ENCODE measurements at regions not wholly inside any gene's neighbourhood (a gene's known extent, or its start where the extent isn't known, plus 50 kb on each side); places are given as distances from the start of the nearest gene placed in this dataset.

DNA sequence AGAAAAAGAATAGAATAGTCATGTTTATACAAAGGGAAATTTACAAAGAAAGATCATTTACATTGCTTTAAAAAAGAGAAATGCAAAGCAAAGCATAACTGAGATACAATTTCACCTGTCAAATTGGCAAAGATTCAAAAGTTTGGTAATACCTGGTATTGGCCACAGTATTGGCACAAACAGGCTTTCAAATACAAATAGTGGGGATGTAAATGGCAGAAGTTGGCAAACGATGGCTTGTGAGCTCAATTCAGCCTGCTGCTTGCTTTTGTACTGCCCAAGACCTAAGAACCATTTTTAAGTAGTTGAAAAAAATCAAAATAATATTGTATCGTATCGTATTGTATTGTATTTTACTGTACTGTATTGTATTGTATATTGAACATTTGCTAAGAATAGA is 194.5 kb upstream of the JAG1 start:
- no peak for DNase-seq (ENCODE audit: low spot score)
- ChIA-PET CTCF (no interaction called here), POLR2A (no interaction called here)
- no peak for TF ChIP-seq NR2C2 (CRISPR knock-in tag; IDR thresholded peaks at IDR 0.05)
- TF ChIP-seq ZNF121 (CRISPR knock-in tag; IDR thresholded peaks at IDR 0.05) = no peak
- TF ChIP-seq ZNF219 (CRISPR knock-in tag; IDR thresholded peaks at IDR 0.05; ENCODE audit: borderline replicate concordance) = no peak
- no peak for TF ChIP-seq TEAD4 (CRISPR knock-in tag; IDR thresholded peaks at IDR 0.05)
- TF ChIP-seq SP1 (CRISPR knock-in tag; conservative IDR thresholded peaks at IDR 0.05) = no peak
- no peak for TF ChIP-seq EMX1 (CRISPR knock-in tag; IDR thresholded peaks at IDR 0.05)
- TF ChIP-seq ZNF263 (CRISPR knock-in tag; IDR thresholded peaks at IDR 0.05; ENCODE audit: low read depth) = no peak
- Mint-ChIP-seq H3K27ac (no peak overlapping the region), H3K36me3 (no peaks in the 10 kb centered on the region), H3K27me3 (ENCODE audit: low read depth) (peaks cover 2% of the 10 kb centered on the region; the same call in 1 of the 2 replicates), H3K9me3 (no peaks in the 10 kb centered on the region), H3K4me3 (no peak overlapping the region), H3K4me1 (peaks cover 9% of the 10 kb centered on the region)
- no peak for ATAC-seq

DNA sequence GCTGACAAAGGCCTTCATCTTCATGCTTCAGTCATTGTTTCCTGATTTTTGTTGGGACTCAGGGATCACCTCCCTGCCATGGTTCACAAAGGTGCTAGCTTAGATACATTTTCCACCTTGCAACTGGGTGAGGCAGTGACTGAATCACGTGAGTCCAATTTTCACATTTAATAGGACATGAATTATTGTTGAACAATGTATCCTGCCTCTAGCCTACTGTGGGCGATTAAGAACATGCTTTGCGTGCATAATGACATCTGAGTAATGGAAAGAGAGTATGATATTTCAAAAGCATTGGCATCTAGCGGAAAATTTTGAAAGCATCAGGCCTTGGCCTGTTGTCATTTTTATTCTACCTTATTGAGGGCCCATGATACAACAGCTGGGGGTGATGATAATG is 199.2 kb upstream of the JAG1 start:
- TF ChIP-seq, protein P1, sequence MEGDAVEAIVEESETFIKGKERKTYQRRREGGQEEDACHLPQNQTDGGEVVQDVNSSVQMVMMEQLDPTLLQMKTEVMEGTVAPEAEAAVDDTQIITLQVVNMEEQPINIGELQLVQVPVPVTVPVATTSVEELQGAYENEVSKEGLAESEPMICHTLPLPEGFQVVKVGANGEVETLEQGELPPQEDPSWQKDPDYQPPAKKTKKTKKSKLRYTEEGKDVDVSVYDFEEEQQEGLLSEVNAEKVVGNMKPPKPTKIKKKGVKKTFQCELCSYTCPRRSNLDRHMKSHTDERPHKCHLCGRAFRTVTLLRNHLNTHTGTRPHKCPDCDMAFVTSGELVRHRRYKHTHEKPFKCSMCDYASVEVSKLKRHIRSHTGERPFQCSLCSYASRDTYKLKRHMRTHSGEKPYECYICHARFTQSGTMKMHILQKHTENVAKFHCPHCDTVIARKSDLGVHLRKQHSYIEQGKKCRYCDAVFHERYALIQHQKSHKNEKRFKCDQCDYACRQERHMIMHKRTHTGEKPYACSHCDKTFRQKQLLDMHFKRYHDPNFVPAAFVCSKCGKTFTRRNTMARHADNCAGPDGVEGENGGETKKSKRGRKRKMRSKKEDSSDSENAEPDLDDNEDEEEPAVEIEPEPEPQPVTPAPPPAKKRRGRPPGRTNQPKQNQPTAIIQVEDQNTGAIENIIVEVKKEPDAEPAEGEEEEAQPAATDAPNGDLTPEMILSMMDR (IDR thresholded peaks at IDR 0.05) = no peak
- TF ChIP-seq JAZF1 (CRISPR knock-in tag; IDR thresholded peaks at IDR 0.05) = no peak
- TF ChIP-seq SOX15 (CRISPR knock-in tag; IDR thresholded peaks at IDR 0.05) = no peak
- TF ChIP-seq, protein P2, sequence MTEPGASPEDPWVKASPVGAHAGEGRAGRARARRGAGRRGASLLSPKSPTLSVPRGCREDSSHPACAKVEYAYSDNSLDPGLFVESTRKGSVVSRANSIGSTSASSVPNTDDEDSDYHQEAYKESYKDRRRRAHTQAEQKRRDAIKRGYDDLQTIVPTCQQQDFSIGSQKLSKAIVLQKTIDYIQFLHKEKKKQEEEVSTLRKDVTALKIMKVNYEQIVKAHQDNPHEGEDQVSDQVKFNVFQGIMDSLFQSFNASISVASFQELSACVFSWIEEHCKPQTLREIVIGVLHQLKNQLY (CRISPR knock-in tag; IDR thresholded peaks at IDR 0.05) = no peak
- no peak for TF ChIP-seq E2F1 (CRISPR knock-in tag; IDR thresholded peaks at IDR 0.05)
- no peak for TF ChIP-seq RORB (CRISPR knock-in tag; IDR thresholded peaks at IDR 0.05)
- TF ChIP-seq ZNF219 (CRISPR knock-in tag; IDR thresholded peaks at IDR 0.05; ENCODE audit: borderline replicate concordance) = no peak
- no peak for TF ChIP-seq FOXP4 (CRISPR knock-in tag; IDR thresholded peaks at IDR 0.05)
- no peak for TF ChIP-seq OVOL2 (CRISPR knock-in tag; IDR thresholded peaks at IDR 0.05; ENCODE audit: borderline replicate concordance)
- CTCF ChIA-PET = no interaction called here
- no peak overlapping the region for H3K27ac Mint-ChIP-seq

DNA sequence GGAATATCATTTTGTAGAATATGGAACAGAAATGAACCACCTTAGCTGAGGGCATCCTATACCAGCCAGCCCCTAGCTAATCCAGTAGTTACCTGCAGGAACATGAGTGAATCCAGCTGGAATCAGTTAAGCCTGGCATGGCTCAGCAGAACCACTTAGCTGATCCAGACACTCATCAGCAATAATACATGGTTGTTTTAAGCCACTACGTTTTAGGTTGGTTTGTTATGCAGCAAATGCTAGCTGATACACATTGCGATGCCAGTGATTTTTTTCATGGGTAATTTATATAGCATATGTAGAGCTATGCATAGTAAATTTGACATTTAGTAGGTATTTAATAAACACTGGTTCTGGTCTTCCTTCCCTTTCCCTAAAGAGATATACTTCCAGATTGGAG is 201.9 kb upstream of the JAG1 start:
- peaks cover 13% of the 10 kb centered on the region for H3K9me3 Mint-ChIP-seq
- CTCF ChIA-PET = no interaction called here
- no peak for DNase-seq (ENCODE audit: low spot score)

More for the DNA sequence above, 199.2 kb upstream of the JAG1 start:
- H3K4me3 Mint-ChIP-seq = no peak overlapping the region
- no peaks in the 10 kb centered on the region for H3K27me3 Mint-ChIP-seq (ENCODE audit: low read depth)
- H3K36me3 Mint-ChIP-seq = no peaks in the 10 kb centered on the region
- peaks cover 13% of the 10 kb centered on the region for H3K9me3 Mint-ChIP-seq
- H3K4me1 Mint-ChIP-seq = no peaks in the 10 kb centered on the region
- POLR2A ChIA-PET = no interaction called here
- DNase-seq (ENCODE audit: low spot score) (no peak), ATAC-seq (no peak)

More for the DNA sequence above, 201.9 kb upstream of the JAG1 start:
- no peaks in the 10 kb centered on the region; the same call in 1 of the 2 replicates for H3K27me3 Mint-ChIP-seq (ENCODE audit: low read depth)
- H3K4me1 Mint-ChIP-seq = peaks cover 3% of the 10 kb centered on the region
- H3K36me3 Mint-ChIP-seq = no peaks in the 10 kb centered on the region
- POLR2A ChIA-PET = no interaction called here
- TF ChIP-seq, protein P3, sequence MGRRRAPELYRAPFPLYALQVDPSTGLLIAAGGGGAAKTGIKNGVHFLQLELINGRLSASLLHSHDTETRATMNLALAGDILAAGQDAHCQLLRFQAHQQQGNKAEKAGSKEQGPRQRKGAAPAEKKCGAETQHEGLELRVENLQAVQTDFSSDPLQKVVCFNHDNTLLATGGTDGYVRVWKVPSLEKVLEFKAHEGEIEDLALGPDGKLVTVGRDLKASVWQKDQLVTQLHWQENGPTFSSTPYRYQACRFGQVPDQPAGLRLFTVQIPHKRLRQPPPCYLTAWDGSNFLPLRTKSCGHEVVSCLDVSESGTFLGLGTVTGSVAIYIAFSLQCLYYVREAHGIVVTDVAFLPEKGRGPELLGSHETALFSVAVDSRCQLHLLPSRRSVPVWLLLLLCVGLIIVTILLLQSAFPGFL (CRISPR knock-in tag; IDR thresholded peaks at IDR 0.05; ENCODE audit: borderline replicate concordance) = no peak
- TF ChIP-seq, protein P4, sequence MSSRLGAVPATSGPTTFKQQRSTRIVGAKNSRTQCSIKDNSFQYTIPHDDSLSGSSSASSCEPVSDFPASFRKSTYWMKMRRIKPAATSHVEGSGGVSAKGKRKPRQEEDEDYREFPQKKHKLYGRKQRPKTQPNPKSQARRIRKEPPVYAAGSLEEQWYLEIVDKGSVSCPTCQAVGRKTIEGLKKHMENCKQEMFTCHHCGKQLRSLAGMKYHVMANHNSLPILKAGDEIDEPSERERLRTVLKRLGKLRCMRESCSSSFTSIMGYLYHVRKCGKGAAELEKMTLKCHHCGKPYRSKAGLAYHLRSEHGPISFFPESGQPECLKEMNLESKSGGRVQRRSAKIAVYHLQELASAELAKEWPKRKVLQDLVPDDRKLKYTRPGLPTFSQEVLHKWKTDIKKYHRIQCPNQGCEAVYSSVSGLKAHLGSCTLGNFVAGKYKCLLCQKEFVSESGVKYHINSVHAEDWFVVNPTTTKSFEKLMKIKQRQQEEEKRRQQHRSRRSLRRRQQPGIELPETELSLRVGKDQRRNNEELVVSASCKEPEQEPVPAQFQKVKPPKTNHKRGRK (CRISPR knock-in tag; IDR thresholded peaks at IDR 0.05; ENCODE audit: borderline replicate concordance) = no peak
- TF ChIP-seq ZNF396 (CRISPR knock-in tag; IDR thresholded peaks at IDR 0.05; ENCODE audit: borderline replicate concordance) (no peak), CREB1 (CRISPR knock-in tag; IDR thresholded peaks at IDR 0.05) (no peak), FOXP1 (CRISPR knock-in tag; IDR thresholded peaks at IDR 0.05; ENCODE audit: borderline replicate concordance) (no peak), NFYB (CRISPR knock-in tag; conservative IDR thresholded peaks at IDR 0.05; ENCODE audit: low read depth) (no peak), ETV6 (CRISPR knock-in tag; IDR thresholded peaks at IDR 0.05) (no peak), KAT7 (CRISPR knock-in tag; IDR thresholded peaks at IDR 0.05; ENCODE audit: borderline replicate concordance) (no peak), ZNF138 (CRISPR knock-in tag; conservative IDR thresholded peaks at IDR 0.05) (no peak), JAZF1 (CRISPR knock-in tag; IDR thresholded peaks at IDR 0.05) (no peak), E2F4 (CRISPR knock-in tag; IDR thresholded peaks at IDR 0.05; ENCODE audit: borderline replicate concordance, low read depth) (no peak)
- no peak for ATAC-seq
- no peak overlapping the region for H3K27ac Mint-ChIP-seq
- no peak overlapping the region for H3K4me3 Mint-ChIP-seq
